ENCODE measurements at regions not wholly inside any gene's neighbourhood (a gene's known extent, or its start where the extent isn't known, plus 50 kb on each side); places are given as distances from the start of the nearest gene placed in this dataset.

DNA sequence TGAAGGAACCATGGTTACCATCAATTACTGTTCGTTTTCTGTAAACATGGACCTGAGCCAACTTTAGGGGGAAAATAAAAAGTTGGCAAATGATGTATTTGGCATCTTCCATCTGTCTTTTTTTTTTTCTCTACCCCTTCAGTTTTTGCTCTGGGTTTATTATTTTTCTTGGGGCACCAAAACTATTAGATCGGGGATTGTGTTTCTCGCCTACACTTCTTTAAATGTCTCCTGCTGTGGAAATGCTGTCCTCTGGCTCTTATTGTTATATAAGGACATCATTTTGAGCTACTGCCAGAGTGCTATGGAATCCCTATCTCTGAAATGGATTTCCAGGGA lies 234.0 kb upstream of the SLIT2 start:
- TF ChIP-seq PPARA (CRISPR knock-in tag; IDR thresholded peaks at IDR 0.05; ENCODE audit: borderline replicate concordance) = no peak
- TF ChIP-seq, protein P1, sequence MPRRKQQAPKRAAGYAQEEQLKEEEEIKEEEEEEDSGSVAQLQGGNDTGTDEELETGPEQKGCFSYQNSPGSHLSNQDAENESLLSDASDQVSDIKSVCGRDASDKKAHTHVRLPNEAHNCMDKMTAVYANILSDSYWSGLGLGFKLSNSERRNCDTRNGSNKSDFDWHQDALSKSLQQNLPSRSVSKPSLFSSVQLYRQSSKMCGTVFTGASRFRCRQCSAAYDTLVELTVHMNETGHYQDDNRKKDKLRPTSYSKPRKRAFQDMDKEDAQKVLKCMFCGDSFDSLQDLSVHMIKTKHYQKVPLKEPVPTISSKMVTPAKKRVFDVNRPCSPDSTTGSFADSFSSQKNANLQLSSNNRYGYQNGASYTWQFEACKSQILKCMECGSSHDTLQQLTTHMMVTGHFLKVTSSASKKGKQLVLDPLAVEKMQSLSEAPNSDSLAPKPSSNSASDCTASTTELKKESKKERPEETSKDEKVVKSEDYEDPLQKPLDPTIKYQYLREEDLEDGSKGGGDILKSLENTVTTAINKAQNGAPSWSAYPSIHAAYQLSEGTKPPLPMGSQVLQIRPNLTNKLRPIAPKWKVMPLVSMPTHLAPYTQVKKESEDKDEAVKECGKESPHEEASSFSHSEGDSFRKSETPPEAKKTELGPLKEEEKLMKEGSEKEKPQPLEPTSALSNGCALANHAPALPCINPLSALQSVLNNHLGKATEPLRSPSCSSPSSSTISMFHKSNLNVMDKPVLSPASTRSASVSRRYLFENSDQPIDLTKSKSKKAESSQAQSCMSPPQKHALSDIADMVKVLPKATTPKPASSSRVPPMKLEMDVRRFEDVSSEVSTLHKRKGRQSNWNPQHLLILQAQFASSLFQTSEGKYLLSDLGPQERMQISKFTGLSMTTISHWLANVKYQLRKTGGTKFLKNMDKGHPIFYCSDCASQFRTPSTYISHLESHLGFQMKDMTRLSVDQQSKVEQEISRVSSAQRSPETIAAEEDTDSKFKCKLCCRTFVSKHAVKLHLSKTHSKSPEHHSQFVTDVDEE (CRISPR knock-in tag; IDR thresholded peaks at IDR 0.05) = no peak
- TF ChIP-seq ZNF565 (CRISPR knock-in tag; conservative IDR thresholded peaks at IDR 0.05; ENCODE audit: low read depth) = no peak
- TF ChIP-seq, protein P2, sequence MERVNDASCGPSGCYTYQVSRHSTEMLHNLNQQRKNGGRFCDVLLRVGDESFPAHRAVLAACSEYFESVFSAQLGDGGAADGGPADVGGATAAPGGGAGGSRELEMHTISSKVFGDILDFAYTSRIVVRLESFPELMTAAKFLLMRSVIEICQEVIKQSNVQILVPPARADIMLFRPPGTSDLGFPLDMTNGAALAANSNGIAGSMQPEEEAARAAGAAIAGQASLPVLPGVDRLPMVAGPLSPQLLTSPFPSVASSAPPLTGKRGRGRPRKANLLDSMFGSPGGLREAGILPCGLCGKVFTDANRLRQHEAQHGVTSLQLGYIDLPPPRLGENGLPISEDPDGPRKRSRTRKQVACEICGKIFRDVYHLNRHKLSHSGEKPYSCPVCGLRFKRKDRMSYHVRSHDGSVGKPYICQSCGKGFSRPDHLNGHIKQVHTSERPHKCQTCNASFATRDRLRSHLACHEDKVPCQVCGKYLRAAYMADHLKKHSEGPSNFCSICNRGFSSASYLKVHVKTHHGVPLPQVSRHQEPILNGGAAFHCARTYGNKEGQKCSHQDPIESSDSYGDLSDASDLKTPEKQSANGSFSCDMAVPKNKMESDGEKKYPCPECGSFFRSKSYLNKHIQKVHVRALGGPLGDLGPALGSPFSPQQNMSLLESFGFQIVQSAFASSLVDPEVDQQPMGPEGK (CRISPR knock-in tag; IDR thresholded peaks at IDR 0.05; ENCODE audit: borderline replicate concordance) = no peak
- no peak for TF ChIP-seq ZFP30 (CRISPR knock-in tag; IDR thresholded peaks at IDR 0.05)
- TF ChIP-seq GLIS3 (CRISPR knock-in tag; IDR thresholded peaks at IDR 0.05) = no peak
- no peak for TF ChIP-seq RARB (CRISPR knock-in tag; IDR thresholded peaks at IDR 0.05)
- TF ChIP-seq OSR1 (CRISPR knock-in tag; IDR thresholded peaks at IDR 0.05) = no peak
- TF ChIP-seq TOX (CRISPR knock-in tag; IDR thresholded peaks at IDR 0.05; ENCODE audit: borderline replicate concordance) = no peak
- TF ChIP-seq ZFP3 (CRISPR knock-in tag; IDR thresholded peaks at IDR 0.05) = no peak
- TF ChIP-seq, protein P3, sequence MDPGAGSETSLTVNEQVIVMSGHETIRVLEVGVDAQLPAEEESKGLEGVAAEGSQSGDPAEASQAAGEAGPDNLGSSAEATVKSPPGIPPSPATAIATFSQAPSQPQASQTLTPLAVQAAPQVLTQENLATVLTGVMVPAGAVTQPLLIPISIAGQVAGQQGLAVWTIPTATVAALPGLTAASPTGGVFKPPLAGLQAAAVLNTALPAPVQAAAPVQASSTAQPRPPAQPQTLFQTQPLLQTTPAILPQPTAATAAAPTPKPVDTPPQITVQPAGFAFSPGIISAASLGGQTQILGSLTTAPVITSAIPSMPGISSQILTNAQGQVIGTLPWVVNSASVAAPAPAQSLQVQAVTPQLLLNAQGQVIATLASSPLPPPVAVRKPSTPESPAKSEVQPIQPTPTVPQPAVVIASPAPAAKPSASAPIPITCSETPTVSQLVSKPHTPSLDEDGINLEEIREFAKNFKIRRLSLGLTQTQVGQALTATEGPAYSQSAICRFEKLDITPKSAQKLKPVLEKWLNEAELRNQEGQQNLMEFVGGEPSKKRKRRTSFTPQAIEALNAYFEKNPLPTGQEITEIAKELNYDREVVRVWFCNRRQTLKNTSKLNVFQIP (CRISPR knock-in tag; IDR thresholded peaks at IDR 0.05; ENCODE audit: borderline replicate concordance, low read depth) = no peak

All from SK-N-SH treated with all-trans-retinoic acid at 6 μM for 48 hours (cell line).